ENCODE measurements at regions not wholly inside any gene's neighbourhood (a gene's known extent, or its start where the extent isn't known, plus 50 kb on each side); places are given as distances from the start of the nearest gene placed in this dataset.
A peak's percentile ranks its signal among the peaks of the same experiment; 100 is the strongest.

DNA sequence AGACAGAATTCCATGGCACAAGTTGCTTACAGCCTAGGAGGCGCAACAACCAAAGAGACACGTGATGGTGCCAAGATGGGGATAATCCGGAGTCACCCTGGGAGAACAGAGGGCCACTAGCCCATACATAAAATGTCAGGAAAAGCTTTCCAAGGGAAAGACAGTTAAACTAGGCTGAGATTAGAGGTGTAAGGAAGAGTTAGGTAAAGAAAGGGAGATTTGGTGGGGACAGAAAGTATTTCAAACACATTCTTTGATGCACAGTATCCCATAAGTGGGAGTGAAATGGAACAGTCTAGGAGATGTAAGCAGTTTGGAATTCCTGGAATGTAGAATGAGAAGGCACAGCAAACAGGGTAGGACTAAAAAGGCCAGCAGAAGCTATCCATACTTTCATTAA lies 860.9 kb upstream of the LCORL start:
- DNase-seq = no peak

DNA sequence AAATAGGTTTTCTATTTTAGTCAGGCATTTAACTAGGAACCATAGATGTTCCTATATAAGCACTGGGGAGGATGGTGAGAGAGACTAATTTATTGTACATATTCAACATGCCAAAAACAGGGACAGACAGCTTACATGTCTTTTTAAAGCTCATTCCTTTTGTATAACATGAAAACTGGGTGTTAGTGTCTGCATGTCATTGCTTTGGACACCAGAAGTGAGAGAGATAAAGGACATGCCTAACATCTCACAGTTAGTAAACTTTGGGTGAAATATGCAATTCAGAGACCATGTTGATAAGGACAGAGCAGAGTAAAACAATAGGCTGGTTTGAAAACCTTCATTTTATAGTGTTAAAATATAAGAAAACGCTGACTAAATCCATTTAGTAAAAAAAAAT lies 860.0 kb upstream of the LCORL start:
- DNase-seq = peak; percentile 27 to 32

DNA sequence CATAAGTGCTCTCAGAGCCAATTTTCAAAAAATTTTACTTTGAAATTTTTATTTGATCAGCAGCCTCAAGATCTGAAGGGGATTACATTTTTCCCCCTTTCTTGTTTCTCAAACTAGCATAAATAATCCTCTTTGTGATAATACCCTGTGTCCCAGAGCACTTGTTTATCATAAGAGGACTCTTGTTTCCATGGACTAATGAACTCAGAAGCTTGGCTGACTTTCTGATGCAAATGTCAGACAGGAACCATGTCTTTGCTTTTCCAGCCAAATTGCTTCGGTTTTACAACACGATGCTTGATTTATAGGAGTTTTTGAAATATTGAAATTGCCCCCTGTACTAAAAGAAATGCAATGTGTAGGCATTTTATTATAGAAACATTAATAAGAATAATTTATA lies 859.3 kb upstream of the LCORL start:
- DNase-seq = peak; percentile 33 to 35

DNA sequence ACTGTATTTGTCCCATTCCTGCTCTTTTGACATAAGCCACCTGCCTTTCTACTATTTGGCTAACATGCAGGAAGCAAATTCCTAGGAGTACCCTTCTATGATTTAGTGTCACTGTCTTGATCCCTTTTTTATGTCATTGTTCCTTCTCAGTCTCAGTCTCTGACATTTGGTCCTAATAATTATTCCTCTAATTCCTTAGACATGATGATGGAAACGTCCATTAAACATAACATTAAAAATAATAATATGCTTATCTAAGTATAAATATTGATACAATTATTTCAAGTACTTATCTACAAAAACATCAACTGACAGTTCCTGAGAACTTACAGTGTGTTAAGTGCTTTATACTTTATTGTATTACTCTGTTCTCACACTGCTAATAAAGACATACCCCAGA lies 857.0 kb upstream of the LCORL start:
- DNase-seq = no peak

DNA sequence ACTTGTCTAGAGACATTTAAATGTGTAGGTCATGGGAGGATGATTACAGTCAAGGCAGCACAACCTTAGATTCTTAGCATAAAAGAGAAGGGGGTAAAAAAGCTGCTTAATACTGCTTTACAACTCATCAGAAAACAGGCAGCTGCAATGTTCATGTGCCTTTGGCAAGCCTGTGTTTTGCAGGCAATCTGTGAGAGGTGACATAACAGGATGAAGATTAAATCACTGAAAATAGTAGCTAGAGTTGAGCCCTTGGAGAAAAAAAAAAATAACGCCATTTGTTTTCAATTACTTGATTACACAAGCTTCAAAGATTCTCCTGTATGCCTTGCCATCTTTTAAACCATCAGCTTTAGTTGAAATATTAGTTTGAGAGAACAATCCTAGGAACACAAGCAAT lies 847.6 kb upstream of the LCORL start:
- DNase-seq = no peak

DNA sequence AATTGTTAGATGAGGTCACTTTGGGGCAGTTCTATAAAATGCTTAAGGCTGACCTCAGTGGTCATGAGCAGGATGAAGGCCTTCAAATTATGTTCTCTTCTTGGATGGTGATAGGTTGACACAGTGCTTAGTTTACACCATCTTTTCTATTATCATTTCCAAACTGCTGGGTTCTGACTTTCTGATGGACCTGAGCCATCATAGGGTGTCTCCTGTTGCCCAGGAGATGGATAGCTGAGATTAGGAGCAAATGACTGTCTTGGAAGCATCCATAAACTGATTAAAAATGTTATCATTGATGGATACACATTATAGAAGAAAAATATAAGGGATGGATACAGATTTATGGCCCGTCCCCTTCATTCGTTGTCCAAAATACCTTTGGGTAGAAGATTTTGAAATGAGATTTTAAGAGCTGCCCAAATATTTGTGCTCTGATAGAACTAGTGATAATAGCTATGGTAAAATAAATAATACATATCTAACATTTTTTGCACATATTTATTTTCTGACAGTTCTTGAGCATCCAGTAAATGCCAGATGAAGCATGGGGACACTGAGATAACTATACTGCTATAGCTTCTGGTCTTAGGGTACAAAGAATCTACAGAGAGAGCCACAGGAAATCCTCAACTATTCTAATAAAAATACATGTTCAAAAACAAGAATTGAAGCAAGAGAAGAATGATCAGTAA lies 839.4 kb upstream of the LCORL start:
- no peak for DNase-seq

DNA sequence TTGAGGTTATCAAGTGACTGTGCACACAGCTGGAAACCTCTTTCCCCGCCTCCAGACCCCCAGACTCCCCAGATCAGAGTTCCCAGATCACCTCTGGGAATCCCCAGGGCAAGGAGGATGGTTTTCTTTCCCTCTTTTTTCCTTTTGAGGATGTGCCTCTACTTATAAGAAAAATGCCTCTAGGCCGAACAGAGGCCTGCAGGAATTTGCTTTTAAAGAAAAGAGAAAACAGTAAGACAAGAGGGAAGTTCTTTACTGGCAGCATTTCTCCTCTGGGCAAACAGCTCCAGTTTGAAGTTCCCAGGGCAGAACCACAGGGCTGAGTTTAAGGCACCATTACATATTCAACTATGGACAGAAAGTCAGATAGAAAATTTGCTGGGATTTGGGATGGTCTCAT lies 837.9 kb upstream of the LCORL start:
- DNase-seq = no peak

DNA sequence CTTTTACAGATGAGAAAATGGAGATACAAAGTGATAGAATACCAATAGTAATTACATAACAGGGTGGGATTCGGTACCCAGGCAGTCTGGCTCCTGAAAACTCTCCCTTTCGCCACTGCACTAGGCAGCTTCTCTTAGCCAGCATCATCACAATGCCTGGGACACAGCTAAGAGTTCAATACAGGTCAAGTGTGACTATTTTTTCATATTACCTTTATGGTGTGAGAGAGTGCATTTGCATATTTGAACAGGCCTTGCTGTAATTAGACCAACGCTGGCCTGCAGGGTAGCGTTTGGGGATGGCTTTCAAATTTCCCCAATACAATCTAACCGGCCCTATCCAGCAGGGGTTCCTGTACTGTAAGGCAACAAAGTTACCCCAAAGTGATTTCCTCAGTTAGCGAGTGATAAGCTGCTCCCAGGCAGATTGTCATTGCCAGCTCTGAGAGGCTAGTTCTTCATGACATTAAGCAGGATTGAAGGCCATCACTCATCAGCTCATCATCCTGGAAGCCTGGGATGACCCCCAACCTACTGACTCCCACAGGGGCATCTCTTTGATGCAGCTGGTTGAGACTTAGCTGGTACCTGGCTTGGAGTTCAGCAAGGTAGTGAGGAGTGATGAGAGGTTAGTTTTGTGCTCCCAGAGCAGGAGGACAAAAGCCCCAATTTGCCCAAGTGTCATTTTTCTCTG lies 836.8 kb upstream of the LCORL start:
- no peak for DNase-seq

DNA sequence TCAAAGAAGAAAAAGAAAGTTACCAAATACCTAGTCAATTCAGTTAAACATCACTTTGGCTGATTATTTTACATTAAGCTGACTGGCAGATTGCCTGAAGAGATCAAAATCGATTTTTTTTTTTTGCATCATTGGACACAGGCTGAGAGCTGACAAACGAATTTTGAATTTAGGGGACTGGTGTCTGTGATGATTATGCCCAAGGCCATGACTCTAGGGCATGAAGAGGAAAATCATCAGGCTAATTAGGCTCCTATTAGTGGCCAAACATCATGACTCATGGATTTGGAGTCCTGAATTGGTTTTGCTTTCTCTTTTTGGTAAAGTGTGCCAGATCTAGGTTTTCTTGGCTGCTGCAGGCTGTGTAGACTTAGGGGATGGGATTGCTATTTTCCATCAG lies 829.3 kb upstream of the LCORL start:
- no peak for DNase-seq

DNA sequence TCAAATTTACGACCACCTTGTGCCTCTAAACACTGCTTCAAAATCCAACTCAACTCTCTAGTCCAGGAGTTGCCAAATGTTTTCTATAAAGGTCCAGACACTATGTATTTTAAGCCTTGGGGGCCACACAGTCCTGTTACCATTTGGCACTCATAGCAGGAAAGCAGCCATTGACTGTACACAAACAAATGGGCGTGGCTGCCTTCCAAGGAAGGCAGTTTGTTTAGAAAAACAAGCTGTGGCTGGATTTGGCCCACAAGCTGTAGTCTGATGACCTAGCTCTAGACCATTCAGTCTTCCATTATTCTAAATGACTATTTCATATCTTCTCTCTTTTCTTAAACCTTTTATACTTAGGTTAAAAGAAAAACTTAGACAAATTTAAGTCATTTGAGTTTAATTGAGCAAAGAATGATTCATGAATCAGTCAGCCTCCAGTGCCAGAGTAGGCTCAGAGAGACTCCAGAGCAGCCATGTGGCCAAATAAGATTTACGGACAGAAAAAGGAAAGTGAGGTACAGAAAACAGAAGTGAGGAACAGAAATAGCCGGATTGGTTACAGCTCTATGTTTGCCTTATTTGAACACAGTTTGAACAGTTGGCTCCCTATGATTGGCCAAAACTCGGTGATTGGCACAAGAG lies 825.8 kb upstream of the LCORL start:
- peak; percentile 22 to 40 for DNase-seq

DNA sequence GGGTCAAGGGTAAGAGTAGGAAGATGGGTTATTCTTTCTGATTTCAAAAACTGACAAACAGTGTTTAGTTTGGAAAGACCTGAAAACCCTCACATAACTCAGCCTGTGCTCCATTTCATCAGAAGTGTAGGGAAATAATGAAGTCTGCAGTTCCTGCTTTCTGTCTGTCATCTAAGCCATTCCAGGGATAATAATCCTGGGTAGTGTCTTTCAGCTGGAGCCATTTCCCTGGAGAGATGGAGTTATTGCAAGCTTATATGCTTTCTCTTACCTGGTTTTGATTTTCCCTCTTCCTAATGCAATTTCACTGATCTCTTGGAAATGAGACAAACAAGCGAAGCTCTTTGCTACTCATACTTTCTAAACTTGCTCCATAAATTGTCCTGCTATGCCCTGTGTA lies 824.8 kb upstream of the LCORL start:
- DNase-seq = no peak

DNA sequence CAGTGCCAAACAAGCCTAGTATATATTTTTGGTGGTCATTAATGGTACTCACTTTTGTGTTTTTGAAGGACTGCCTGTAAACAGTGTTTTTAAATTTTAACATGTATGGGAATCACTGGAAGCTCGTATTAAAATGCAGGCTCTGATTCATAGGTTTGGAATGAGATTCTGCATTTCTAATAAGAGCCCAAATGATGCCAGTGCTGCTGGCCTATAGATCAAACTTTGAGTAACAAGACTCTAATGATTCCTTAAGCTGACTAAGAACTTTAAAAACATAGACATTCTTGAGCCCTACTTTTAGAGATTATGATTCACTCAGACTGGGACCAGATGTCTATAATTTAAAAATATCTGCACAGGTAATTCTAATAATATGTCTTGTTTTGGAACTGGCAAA lies 823.2 kb upstream of the LCORL start:
- no peak for DNase-seq

DNA sequence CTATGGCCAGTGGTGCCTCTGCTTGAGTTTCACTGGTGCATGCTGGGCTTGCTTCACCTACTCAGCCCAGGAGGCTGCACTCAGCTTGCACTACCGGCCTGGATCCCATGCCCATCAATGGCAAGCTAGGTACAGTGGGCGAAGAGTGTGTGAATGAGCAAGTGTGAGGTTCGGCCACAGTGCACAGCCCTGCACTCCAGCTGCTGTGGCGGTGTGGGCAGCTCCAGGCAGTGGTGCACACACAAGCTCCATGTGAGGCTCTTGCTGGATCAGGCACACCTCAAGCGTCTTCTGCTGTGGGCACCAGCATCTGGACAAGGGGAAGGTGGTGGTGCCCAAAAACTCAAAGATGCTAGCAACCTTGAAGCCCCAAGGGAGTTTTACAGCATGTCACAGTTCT lies 820.9 kb upstream of the LCORL start:
- no peak for DNase-seq

DNA sequence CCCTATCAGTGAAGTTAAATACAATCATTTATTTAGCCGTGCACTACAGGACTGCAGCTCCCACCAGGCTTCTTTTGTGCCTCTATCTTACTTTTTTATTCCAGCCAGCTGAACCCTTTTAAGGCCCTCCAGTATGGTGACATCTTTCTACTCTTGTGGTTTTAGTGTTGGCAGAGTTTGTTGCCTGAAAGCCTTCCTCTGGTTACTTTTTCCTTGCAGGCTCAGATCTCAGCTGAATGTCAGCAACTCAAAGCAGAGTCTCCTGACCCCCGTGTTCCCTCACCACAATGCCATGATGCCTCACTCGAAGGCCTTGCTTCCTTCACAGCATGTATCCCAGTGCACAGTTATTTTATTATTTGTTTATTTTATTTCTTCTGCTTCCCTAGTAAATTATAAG lies 818.9 kb upstream of the LCORL start:
- DNase-seq = no peak

DNA sequence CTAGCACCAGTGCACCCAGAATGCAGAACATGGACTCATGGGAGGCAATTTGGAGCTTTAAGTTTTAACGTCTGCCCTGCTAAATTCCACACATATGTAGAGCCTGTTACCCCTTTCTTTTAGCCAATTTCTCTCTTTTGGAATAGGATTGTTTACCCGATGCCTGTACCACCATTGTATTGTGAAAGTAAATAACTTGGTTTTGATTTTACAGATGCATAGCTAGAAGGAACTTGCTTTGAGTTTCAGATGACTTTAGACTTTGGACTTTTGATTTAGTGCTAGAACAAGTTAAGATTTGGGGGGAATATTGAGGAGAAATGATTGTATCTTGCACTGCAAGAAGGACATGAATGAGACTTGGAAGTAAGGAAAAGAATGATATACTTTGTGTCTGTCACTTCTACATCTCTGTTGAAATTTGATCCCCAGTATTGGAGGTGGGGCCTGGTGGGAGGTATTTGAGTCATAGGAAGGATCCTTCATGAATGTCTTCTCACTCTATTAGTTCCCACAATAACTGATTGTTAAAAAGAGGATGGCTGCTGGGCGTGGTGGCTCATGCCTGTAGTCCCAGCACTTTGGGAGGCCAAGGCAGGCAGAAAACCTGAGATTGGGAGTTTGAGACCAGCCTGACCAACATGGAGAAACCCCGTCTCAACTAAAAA lies 794.8 kb upstream of the LCORL start:
- no peak for DNase-seq

DNA sequence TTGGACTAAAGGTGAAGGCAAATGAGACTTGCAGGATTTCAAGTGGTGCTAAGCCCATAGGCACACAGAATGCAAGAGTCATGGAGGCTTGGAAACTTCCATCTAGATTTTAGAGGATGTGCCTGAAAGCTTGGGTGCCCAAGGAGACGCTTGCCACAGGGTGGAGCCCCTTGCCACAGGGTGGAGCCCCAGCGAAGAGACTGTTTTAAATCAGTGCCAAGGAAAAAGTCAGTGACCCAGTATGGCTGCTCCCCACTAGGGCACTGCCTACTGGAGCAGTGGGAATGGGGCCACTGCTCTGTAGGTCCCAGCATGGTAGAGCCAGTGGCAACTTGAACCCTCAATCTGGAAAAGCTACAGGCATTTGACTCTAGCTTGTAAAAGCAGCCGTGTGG lies 794.2 kb upstream of the LCORL start:
- no peak for DNase-seq

DNA sequence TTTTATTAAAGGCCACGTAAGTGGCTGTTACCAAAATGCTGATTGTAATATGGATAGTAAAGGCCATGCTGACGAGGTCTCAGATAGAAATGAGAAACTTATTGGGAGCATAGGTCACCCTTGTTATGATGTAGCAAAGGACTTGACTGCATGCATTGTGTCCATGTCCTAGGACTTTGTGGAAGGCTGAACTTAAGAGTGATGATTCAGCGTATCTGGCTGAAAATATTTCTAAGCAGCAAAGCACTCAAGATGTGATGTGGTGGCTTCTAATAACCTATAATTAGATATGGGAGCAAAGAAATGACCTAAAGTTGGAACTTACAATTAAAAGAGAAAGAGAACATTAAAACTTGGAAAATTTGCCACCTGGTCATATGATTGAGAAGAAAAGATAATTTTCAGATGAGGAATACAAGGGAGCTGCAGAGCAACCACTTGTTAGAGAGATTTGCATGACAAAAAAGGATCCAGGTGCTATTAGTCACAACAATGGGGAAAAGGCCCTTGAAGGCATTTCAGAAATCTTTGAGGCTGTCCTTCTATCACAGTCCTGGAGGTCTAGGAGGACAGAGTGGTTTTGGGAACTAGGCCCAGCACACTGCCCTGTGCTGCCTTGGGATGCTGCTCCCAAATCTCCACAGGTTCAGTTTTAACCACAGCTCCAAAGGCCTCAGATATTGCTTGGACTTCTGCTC lies 793.7 kb upstream of the LCORL start:
- DNase-seq = no peak

DNA sequence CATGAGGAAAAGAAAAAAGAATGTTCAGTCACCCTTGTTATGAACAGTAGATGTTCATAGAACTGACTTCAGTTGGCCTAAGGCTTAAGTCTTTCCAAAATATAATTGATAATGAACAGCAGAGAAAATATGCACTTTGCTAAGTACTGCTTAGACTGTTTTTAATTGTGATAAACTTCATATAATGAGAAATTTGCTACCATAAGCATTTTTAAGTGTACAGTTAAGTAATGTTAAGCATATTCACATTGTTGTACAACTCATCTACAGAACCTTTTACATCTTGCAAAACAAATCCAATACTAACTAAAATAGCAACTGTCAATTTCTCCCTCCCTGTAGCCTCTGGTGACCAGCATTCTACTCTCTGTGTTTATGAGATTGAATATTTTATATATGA lies 792.2 kb upstream of the LCORL start:
- DNase-seq = no peak

DNA sequence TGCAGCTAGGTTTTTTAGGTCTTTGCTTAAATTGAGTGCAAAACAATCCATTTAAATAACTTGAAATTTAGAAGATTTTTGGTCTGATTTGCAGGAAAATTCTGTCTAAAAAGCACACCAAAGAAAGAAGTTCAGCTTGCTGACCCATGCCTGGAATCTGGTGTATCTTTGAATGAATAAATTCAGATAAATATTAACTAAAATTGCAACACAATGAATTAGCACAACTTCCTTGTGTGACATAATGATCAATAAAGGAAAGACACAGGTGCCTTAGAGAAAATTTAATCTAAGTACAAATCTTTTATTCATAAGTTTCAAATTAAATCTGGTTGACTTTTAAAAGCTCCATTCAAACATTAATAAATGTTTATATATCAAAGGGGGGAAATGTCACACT lies 791.5 kb upstream of the LCORL start:
- DNase-seq = no peak

DNA sequence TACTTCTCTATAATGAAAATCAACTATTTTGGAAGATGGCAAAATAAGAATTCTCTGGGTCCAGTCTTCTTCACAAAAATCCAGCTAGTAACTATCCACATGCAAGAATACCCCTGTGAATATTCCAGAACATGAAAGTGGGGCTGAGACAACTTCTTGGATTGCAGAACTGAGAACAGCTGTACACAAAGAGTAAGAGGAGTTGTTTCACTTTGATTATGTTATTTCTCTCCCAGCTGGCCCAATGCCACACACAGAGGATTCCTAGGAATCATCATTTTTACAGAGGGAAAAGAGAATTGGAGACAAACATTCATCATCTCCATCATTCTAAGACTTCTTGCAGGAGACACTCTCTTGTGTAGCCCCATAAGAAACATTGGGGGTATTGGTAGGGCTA lies 782.2 kb upstream of the LCORL start:
- peak in 1 of 2 donors; percentile 3 for DNase-seq

DNA sequence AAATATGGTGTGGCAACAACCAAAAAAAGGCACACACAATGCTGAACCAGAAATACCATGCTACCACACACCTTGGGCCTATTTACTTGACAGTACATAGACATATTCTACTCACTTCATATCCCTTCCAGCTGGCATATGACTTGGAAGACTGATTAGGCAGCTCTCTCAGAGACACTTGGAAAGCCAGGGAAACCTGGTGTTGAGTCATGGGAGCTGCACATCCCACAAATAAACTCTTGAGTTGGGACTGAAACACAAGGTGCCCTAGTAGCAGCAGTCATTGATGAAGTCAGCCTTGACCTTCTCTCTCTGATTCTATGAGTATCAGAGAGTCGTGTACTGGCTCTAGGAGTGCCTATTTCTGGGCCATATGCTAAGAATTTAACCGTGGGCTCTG lies 776.6 kb upstream of the LCORL start:
- no peak for DNase-seq

DNA sequence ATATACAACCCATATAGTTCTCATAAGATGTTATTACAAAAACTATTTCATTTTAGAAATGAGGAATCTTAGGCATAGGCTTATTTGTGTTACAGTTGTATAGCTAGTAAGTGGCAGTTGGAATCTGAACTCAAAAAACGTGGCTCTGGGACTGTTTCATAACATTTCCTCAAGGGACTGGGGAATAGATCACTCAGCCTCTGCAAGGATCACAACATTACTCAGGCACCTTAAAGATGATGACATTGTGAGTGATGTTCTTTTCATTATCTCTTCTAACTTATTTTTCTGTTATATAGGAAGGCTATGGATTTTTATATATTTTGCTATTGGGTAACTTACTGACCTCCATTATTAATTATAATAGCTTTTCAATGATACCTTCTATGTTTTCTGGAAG lies 774.2 kb upstream of the LCORL start:
- no peak for DNase-seq

All from right lung (tissue), 2 donors.